HUES48 (cell line): ENCODE measurements at regions not wholly inside any gene's neighbourhood (a gene's known extent, or its start where the extent isn't known, plus 50 kb on each side); places are given as distances from the start of the nearest gene placed in this dataset.

ENCODE experiments used
- H3K27ac ChIP-seq: one replicate; pipeline ENCODE4 v1.7.0; 2013; ENCODE audit warnings: low read depth, low read length, inconsistent platforms
- H3K27me3 ChIP-seq: 2 replicates; pipeline ENCODE4 v1.6.1; 2013; ENCODE audit warnings: mild to moderate bottlenecking, low read length; ENCODE audit not compliant: control insufficient read depth, insufficient read depth
- H3K36me3 ChIP-seq: 2 replicates; pipeline ENCODE4 v1.6.1; 2013; ENCODE audit warnings: low read length; ENCODE audit not compliant: control insufficient read depth, insufficient read depth
- H3K4me1 ChIP-seq: 2 replicates; pipeline ENCODE4 v1.6.1; 2013; ENCODE audit warnings: mild to moderate bottlenecking, low read length; ENCODE audit not compliant: control insufficient read depth, insufficient read depth
- H3K4me3 ChIP-seq: 2 replicates; pipeline ENCODE4 v1.5.1; 2013; ENCODE audit warnings: mild to moderate bottlenecking, low read depth, low read length
- H3K9ac ChIP-seq: 2 replicates; pipeline ENCODE4 v1.6.1; 2013; ENCODE audit warnings: mild to moderate bottlenecking, low read depth, low read length, moderate library complexity
- H3K9me3 ChIP-seq: 2 replicates; pipeline ENCODE4 v1.6.1; 2013; ENCODE audit warnings: low read length; ENCODE audit not compliant: control insufficient read depth, insufficient read depth

DNA sequence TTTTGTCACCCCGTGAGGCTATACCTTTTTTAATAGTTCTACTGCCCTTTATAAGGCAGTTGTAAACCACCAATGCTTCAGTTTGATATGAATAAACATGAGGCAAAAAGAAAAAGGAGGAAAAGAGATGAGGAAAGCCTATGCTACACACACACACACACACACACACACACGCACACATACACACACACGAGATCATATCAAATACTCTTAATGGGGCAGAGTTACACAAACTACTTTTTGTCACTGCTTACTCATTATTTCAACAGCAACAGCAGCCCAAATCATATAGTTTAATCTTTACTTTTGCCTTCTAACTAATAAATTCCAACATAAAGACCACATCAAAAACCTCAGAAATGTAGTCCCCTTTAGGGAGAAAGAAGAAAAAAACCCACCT lies 116.8 kb upstream of the PAM start:
- Histone ChIP-seq H3K36me3 (no peaks in the 10 kb centered on the region), H3K9ac (no peak overlapping the region)

DNA sequence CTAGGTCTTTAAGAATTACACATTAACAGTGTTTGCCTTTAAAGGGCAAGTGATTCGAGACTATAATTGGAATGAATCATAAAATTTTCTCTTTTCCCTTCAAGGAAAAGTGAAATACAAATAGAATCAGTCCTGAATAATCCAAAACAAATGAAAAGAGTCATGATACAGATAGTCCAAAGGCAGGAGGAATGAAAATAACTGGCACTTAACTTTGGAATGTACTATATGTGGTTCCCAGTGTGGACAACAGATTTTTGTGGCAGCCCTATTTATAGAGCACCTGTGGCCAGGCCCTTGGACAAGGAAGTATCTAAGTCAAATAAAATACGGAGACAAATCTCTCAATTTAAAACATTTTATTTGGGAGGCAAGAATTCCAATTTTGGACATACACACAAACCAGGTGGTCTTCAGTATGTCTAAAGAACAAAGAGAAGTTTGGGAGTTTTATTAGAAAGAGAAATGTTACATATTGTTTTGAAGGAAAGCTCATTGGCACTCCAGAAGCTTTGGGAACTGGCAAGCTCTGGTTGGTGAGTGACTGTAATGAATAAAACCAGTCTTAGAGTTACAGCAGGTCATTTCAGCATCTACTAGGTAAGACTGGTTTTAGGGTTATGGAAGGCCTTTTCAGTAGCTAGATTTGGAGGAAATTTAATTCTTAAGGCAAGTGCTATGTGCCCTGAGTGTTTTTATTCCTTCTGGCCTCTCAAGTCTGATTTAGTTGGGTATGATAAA lies 116.0 kb upstream of the PAM start:
- H3K9me3 ChIP-seq, result no peaks in the 10 kb centered on the region
- H3K4me1 ChIP-seq, result no peaks in the 10 kb centered on the region
- no peaks in the 10 kb centered on the region for H3K36me3 ChIP-seq
- no peaks in the 10 kb centered on the region for H3K27me3 ChIP-seq
- H3K27ac ChIP-seq, result no peak overlapping the region
- no peak overlapping the region for H3K9ac ChIP-seq
- H3K4me3 ChIP-seq, result no peak overlapping the region

More for the DNA sequence above, 116.8 kb upstream of the PAM start:
- no peaks in the 10 kb centered on the region for H3K27me3 ChIP-seq
- H3K4me1 ChIP-seq, result no peaks in the 10 kb centered on the region
- no peak overlapping the region for H3K27ac ChIP-seq
- H3K9me3 ChIP-seq, result no peaks in the 10 kb centered on the region
- no peak overlapping the region for H3K4me3 ChIP-seq

DNA sequence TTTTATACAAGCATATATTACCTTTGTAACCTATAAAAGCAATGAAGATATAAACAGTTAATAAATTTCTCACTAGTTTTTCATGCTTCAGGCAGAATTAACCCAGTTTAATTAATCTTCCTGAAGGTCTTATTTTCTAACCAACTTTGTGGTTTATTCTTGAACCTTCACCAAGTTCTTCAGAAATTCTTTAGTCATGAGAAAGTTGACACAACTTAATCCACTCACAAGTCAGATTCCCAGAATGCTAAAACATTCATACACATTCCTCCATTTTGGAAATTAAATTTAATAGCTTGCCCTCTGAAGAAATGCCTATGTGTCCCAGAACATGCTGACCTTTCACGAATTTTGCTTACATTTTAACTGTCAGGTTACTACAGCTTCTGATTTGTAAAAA lies 105.4 kb upstream of the PAM start:
- Histone ChIP-seq H3K4me3 (no peak overlapping the region), H3K36me3 (no peaks in the 10 kb centered on the region), H3K9me3 (no peaks in the 10 kb centered on the region), H3K4me1 (no peaks in the 10 kb centered on the region), H3K9ac (no peak overlapping the region), H3K27ac (no peak overlapping the region), H3K27me3 (no peaks in the 10 kb centered on the region)

DNA sequence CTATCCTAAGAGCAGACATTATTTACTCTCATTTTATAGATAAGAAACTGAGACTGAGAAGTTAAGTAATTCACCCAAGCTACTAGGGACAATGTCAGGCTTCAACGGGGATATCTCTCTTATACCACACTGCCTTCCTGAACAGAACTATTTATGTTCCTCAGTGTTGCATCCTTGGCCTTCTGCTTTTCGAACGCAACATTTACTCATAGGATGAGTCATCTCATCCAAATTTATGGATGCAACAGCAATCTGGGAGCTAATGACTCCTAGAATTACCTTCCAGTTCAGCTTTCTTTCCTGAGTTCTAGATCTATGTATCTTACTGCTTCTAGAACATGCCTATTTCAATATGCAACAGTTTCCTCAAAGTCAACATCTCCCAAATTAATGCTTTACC lies 103.6 kb upstream of the PAM start:
- Histone ChIP-seq H3K4me3 (no peak overlapping the region), H3K36me3 (no peaks in the 10 kb centered on the region), H3K27ac (no peak overlapping the region), H3K27me3 (no peaks in the 10 kb centered on the region), H3K4me1 (no peaks in the 10 kb centered on the region), H3K9me3 (no peaks in the 10 kb centered on the region), H3K9ac (no peak overlapping the region)

DNA sequence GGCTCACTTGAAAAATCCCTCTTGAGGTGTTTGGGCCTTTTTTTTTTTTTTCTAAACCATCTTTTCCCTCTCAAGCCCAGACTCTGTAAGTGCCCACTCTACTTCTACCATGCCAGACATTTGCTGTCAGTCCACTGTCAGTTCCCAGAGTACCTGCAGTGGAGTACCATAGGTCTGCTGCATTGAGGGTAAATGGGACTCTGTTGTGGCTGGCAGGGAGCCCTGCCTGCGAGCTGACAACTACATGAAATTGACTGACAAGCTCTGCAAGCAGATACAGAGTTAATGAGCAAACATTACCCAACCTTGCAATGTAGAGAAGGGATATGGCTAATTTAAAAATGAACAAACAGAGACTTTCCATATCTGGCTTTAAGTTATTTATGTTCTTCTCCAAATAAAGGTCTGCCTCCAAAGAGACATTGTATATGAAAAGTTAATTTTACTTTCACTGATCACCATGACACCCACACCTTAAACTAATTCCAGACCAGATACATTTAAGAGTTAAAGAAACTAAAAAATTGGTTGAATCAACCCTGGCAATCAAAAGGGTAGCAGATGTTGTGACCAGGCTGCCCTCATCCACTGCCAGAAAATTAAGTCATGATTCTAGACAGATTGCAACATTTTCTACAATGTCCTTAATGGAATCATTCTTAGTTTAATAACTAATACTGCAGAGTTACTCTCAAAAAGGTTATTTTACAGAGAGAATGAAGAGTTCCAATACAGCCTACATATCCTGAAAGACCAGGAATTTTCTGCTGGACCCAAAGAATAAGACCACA lies 100.4 kb upstream of the PAM start:
- Histone ChIP-seq H3K9ac (no peak overlapping the region), H3K27me3 (no peaks in the 10 kb centered on the region), H3K36me3 (no peaks in the 10 kb centered on the region), H3K27ac (no peak overlapping the region), H3K4me3 (no peak overlapping the region), H3K9me3 (no peaks in the 10 kb centered on the region), H3K4me1 (peaks cover 8% of the 10 kb centered on the region; the same call in 1 of the 2 replicates)

DNA sequence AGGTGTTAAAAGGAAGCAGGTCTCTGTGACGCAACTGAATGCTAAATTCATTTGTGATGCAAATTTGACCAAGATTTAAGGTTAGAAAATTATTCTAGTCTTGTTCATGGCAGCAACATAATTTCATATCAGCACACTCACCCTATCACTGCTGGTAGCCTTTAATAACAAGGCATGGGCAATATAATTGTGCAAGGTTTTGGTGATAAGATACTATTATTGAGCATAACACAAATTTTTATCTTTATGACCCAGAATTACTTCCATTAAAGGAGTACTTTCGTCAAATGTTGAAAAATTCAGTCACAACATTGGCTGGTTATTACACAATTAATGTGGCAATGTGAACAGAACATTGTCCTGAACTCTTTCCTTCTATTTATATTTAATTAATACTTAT lies 96.0 kb upstream of the PAM start:
- H3K9me3 ChIP-seq, result no peaks in the 10 kb centered on the region
- no peaks in the 10 kb centered on the region for H3K27me3 ChIP-seq
- no peaks in the 10 kb centered on the region for H3K36me3 ChIP-seq

DNA sequence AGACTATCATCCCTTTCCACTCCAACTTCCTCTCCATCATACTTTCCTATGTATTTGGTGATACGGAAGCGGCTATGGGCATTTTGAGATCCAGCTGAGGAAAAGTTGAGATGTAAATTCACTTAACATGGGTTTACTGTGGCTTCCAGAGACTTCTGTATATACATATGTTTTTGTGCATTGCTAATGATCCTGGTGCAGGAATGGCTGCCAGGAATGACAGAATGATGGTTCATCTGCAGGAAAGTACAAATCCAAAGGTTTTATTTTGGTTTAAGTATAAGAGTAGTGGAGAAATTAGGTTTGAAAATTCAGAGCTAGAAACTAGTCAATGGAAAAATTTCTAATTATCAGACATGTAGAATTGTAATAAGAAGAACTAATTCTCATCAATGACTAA lies 95.0 kb upstream of the PAM start:
- H3K9ac ChIP-seq, result no peak overlapping the region
- no peaks in the 10 kb centered on the region for H3K36me3 ChIP-seq

More for the DNA sequence above, 96.0 kb upstream of the PAM start:
- Histone ChIP-seq H3K4me3 (no peak overlapping the region), H3K4me1 (peaks cover 8% of the 10 kb centered on the region; the same call in 1 of the 2 replicates), H3K9ac (no peak overlapping the region), H3K27ac (no peak overlapping the region)

DNA sequence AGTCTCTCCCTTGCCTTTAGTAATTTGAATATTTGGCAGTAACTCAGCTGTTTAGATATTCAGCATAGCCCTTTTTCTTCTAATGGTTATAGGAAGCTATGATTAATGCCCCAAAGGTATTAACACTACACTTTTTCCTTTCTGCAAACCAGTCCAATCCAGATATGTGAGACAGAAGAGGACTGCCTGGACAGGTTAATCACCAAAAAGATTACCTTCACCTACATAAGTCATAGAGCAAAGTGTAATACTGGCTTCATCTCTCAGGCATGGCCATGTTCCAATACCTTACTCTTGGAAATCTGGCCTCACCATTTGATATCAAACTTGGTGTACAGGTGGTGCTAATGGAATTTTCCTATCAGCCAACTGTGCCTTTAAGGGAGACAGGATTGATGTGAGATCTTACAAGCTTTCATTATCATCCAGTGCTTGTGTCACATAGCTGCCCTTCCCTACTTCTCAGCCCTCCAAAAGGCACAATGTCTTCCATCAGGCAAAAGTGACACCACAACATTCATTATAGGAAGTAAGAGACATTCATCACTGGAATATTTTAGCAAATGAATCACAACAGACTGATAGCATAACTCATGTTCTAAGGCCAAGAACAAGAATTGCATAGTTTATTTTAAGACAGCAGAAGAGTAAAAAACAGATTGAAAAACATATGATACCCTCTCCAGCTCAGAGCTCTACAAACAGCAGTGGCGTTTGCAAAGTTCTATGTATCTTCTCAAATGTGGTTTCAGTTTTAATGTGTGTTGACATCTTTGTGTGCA lies 91.2 kb upstream of the PAM start:
- H3K9ac ChIP-seq, result no peak overlapping the region
- H3K4me3 ChIP-seq, result no peak overlapping the region
- no peaks in the 10 kb centered on the region for H3K9me3 ChIP-seq
- H3K4me1 ChIP-seq, result peaks cover 10% of the 10 kb centered on the region
- no peaks in the 10 kb centered on the region for H3K36me3 ChIP-seq
- H3K27me3 ChIP-seq, result no peaks in the 10 kb centered on the region
- no peak overlapping the region for H3K27ac ChIP-seq

More for the DNA sequence above, 95.0 kb upstream of the PAM start:
- H3K27ac ChIP-seq, result no peak overlapping the region
- no peaks in the 10 kb centered on the region for H3K9me3 ChIP-seq
- no peaks in the 10 kb centered on the region for H3K27me3 ChIP-seq
- H3K4me3 ChIP-seq, result no peak overlapping the region
- H3K4me1 ChIP-seq, result peaks cover 12% of the 10 kb centered on the region

DNA sequence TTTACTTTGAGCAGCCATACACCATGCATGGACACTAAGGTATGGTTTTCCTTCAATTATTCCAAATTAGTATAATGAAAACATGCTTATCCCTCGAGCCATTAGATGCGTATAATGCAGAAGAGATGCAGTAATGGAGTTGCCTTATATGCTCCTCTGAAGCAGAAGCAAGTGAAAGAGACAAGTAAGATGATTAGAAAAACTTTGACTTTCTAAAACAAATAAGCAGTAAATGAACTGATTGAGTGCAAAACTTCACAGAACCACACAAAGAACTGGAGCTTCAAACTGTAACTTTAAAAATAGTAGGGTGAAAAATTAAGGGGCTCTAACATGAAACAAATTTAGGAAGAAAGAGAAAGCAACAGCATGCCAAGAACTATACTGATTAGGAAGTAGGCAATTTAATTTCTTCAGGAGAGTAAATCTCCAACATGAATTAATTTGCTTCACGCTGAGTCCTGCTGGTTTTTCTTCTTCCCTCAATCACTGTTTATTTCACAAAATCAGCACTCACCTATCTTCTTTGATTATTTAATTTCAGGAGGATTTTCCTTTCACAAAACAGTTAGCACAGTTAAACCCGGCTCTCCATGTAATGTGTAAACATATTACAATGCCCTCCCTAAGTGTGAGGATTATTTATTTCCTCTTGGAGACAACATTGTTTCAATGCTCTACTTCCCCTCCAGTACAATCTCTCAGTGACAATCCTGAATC lies 90.3 kb upstream of the PAM start:
- no peaks in the 10 kb centered on the region for H3K9me3 ChIP-seq
- no peaks in the 10 kb centered on the region for H3K27me3 ChIP-seq
- H3K4me1 ChIP-seq, result peaks cover 7% of the 10 kb centered on the region
- H3K9ac ChIP-seq, result no peak overlapping the region
- H3K27ac ChIP-seq, result no peak overlapping the region
- no peak overlapping the region for H3K4me3 ChIP-seq
- no peaks in the 10 kb centered on the region for H3K36me3 ChIP-seq

DNA sequence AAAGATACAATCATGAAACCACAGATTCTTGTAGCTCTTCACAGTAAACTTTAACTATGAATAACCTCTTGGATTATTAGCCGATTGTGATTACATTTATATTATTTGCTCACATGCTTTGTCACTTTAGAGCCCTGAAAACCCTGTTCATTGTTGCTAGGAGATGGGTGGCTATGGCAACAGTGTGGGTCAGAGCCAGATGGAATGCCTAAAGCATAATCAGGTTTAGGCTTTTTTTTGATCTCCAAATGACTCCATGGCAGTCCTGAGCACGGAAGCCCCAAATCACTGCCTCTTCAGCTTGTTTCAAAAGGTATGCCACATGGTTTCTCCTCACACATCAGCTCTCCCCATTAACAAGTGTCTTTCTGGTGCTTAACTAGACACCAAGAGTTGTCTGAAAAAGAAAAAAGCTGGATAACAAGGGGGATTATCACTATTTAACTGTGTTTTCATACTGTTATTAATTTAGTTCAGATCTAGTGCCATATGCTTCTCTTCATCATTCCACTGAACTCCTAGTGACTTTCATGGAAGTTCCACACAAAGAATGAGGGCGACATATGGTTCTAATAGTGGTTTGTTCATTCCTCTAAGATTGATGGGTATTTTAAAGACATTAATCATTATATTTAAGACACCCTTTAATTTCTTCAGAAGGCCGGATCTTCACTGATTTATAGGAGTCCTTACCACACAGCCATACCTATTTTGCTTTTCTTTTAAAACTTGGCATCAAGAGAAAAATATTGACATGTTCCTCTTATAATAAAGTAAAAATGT lies 88.8 kb upstream of the PAM start:
- Histone ChIP-seq H3K4me3 (no peak overlapping the region), H3K4me1 (peaks cover 13% of the 10 kb centered on the region), H3K9ac (no peak overlapping the region), H3K27ac (no peak overlapping the region), H3K27me3 (no peaks in the 10 kb centered on the region), H3K36me3 (no peaks in the 10 kb centered on the region), H3K9me3 (no peaks in the 10 kb centered on the region)
